ENCODE measurements at regions not wholly inside any gene's neighbourhood (a gene's known extent, or its start where the extent isn't known, plus 50 kb on each side); places are given as distances from the start of the nearest gene placed in this dataset.

- H3K27ac ChIP-seq (ENCODE audit: extremely low read length, insufficient read depth, low read length), result no peak overlapping the region
- no TSS peak for BruUV-seq (replicated peaks)
- H3K4me1 ChIP-seq (ENCODE audit: insufficient read depth, low read length), result peaks cover 8% of the 10 kb centered on the region; the same call in 1 of the 2 replicates
- POLR2A ChIA-PET, result no interaction called here
- no peak overlapping the region for H3K4me3 ChIP-seq (replicated peaks in 1 of 3; ENCODE audit: insufficient read depth in 1 of 3, low read depth in 2 of 3, low read length in 3 of 3)
- ATAC-seq (no peak), DNase-seq (ENCODE audit: low spot score) (no peak), FAIRE-seq (no peak)
- no peaks in the 10 kb centered on the region for H3K36me3 ChIP-seq (replicated peaks in 1 of 2; ENCODE audit: control insufficient read depth in 1 of 2, insufficient read depth in 2 of 2, low read length in 2 of 2)
- no peak for TF ChIP-seq FIP1L1 (IDR thresholded peaks at IDR 0.05; ENCODE audit: borderline replicate concordance, insufficient read depth, low read depth, low read length)
- no peak for TF ChIP-seq THRA (CRISPR knock-in tag; IDR thresholded peaks at IDR 0.05; ENCODE audit: borderline replicate concordance)
- 61% methylated on average over 1 of the region's 1 CpG for WGBS (ENCODE audit: low lambda C conversion rate)
- no peaks in the 10 kb centered on the region for H3K79me2 ChIP-seq (ENCODE audit: insufficient read depth, low read length)
- no peak overlapping the region for H2AFZ ChIP-seq (ENCODE audit: low read length)
- no peaks in the 10 kb centered on the region for H3K27me3 ChIP-seq (ENCODE audit: control insufficient read depth in 1 of 2, insufficient read depth in 2 of 2, low read length in 2 of 2)
- CTCF ChIA-PET (ENCODE audit: low intra/inter-chr PET ratio, low total read pairs), result no interaction called here
- no peaks in the 10 kb centered on the region for H4K20me1 ChIP-seq (ENCODE audit: insufficient read depth, low read length)
- in situ Hi-C loops (cut with HindIII; ENCODE audit: extremely low pct_ligation_motif_present, low pct_unique_long_range_greater_than_20kb), result no loop called here
- intact Hi-C loops (cut with micrococcal nuclease; ENCODE audit: unreplicated experiment), result no loop called here
- no peak overlapping the region for H3K9ac ChIP-seq (ENCODE audit: insufficient read depth, low read depth, low read length)
- no peak overlapping the region for H3K4me2 ChIP-seq (ENCODE audit: low read depth, low read length)
- H3K9me3 ChIP-seq (ENCODE audit: low read length), result peaks cover 7% of the 10 kb centered on the region; the same call in 1 of the 2 replicates
Measured at GRCh38 chr10:65500716-65501115, 1425.1 kb upstream of the LRRTM3 start.

- intact Hi-C loops (cut with micrococcal nuclease; ENCODE audit: unreplicated experiment), result no loop called here
- H3K36me3 ChIP-seq (replicated peaks in 1 of 2; ENCODE audit: control insufficient read depth in 1 of 2, insufficient read depth in 2 of 2, low read length in 2 of 2), result no peaks in the 10 kb centered on the region
- no peaks in the 10 kb centered on the region for H4K20me1 ChIP-seq (ENCODE audit: insufficient read depth, low read length)
- DNase-seq (ENCODE audit: low spot score), result peak; percentile 76
- in situ Hi-C loops (cut with HindIII; ENCODE audit: extremely low pct_ligation_motif_present, low pct_unique_long_range_greater_than_20kb), result no loop called here
- ATAC-seq, result peak; percentile 99
- no peaks in the 10 kb centered on the region for H3K27me3 ChIP-seq (ENCODE audit: control insufficient read depth in 1 of 2, insufficient read depth in 2 of 2, low read length in 2 of 2)
- H3K9ac ChIP-seq (ENCODE audit: insufficient read depth, low read depth, low read length), result no peak overlapping the region
- no peak overlapping the region for H3K4me2 ChIP-seq (ENCODE audit: low read depth, low read length)
- POLR2A ChIA-PET, result no interaction called here
- FAIRE-seq, result no peak
- peaks cover 8% of the 10 kb centered on the region; the same call in 1 of the 2 replicates for H3K4me1 ChIP-seq (ENCODE audit: insufficient read depth, low read length)
- WGBS (ENCODE audit: low lambda C conversion rate), result 5% methylated on average over 3 of the region's 3 CpGs
- BruUV-seq (replicated peaks), result no TSS peak
- peaks cover 10% of the 10 kb centered on the region; the same call in 1 of the 2 replicates for H3K9me3 ChIP-seq (ENCODE audit: low read length)
- CTCF ChIA-PET (ENCODE audit: low intra/inter-chr PET ratio, low total read pairs), result no interaction called here
- H3K79me2 ChIP-seq (ENCODE audit: insufficient read depth, low read length), result no peaks in the 10 kb centered on the region
- H2AFZ ChIP-seq (ENCODE audit: low read length), result no peak overlapping the region
- H3K4me3 ChIP-seq (replicated peaks in 1 of 3; ENCODE audit: insufficient read depth in 1 of 3, low read depth in 2 of 3, low read length in 3 of 3), result no peak overlapping the region
- no peak overlapping the region for H3K27ac ChIP-seq (ENCODE audit: extremely low read length, insufficient read depth, low read length)
- no peak for TF ChIP-seq ZNF839 (CRISPR knock-in tag; IDR thresholded peaks at IDR 0.05; ENCODE audit: borderline replicate concordance)
- TF ChIP-seq SOX6 (IDR thresholded peaks at IDR 0.05), result no peak
- TF ChIP-seq SOX6 (CRISPR knock-in tag; IDR thresholded peaks at IDR 0.05), result no peak
- no peak for TF ChIP-seq IKZF1 (IDR thresholded peaks at IDR 0.05)
- no peak for TF ChIP-seq ZNF274 (CRISPR knock-in tag; IDR thresholded peaks at IDR 0.05)
- no peak for TF ChIP-seq ZMAT5 (CRISPR knock-in tag; IDR thresholded peaks at IDR 0.05; ENCODE audit: borderline replicate concordance, low read depth)
- peak; percentile 49; the same call in 1 of the 2 replicates for TF ChIP-seq HMG20A (CRISPR knock-in tag; IDR thresholded peaks at IDR 0.05; ENCODE audit: borderline replicate concordance)
- no peak for TF ChIP-seq RXRA (CRISPR knock-in tag; IDR thresholded peaks at IDR 0.05)
- no peak for TF ChIP-seq ZNF414 (CRISPR knock-in tag; IDR thresholded peaks at IDR 0.05)
- no peak for TF ChIP-seq TEAD2 (CRISPR knock-in tag; IDR thresholded peaks at IDR 0.05)
- TF ChIP-seq ZNF639 (CRISPR knock-in tag; conservative IDR thresholded peaks at IDR 0.05), result no peak
- TF ChIP-seq ZNF704 (CRISPR knock-in tag; IDR thresholded peaks at IDR 0.05; ENCODE audit: borderline replicate concordance), result no peak
- TF ChIP-seq RARA (CRISPR knock-in tag; IDR thresholded peaks at IDR 0.05), result 0 out of 2 replicates have a peak, but pooled peaks have one; percentile 18
- no peak for TF ChIP-seq MED13 (CRISPR knock-in tag; IDR thresholded peaks at IDR 0.05)
Measured at GRCh38 chr10:65501259-65501658, 1424.6 kb upstream of the LRRTM3 start.

Measured in HepG2 (cell line).